HG02885 (cell line): ENCODE measurements at regions not wholly inside any gene's neighbourhood (a gene's known extent, or its start where the extent isn't known, plus 50 kb on each side); places are given as distances from the start of the nearest gene placed in this dataset.
"Not testable (repeated sequence)": the region's sequence is repeated elsewhere in the genome, so short reads cannot be mapped to it uniquely, and the experiment has no call there.

Experiments
- ATAC-seq: cut with Tn5 transposase; IDR thresholded peaks from one replicate; pipeline ENCODE4 v1.9.1; 2021; ENCODE audit warnings: mild to moderate bottlenecking; ENCODE audit not compliant: unreplicated experiment, poor library complexity

DNA sequence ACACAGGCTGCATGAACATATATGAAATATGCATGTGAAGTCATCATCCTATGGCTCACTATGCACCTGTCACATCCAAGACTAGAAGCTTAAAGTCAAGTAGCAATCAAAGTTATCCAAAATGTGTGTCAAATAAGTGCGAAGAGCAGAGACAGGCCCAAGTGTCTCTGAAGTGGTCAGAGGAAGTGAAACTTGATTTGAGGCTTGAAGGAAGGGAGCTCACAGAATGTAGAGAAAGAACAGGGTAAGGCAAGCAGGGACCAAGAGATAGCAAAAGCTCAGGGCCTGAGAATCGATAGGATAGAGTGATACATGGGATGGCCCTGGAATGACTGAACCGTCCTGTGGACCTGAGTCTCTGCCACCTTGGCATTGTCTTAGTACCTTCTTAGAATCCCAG lies 274.3 kb upstream of the TRPC7 start:
- no peak for ATAC-seq

DNA sequence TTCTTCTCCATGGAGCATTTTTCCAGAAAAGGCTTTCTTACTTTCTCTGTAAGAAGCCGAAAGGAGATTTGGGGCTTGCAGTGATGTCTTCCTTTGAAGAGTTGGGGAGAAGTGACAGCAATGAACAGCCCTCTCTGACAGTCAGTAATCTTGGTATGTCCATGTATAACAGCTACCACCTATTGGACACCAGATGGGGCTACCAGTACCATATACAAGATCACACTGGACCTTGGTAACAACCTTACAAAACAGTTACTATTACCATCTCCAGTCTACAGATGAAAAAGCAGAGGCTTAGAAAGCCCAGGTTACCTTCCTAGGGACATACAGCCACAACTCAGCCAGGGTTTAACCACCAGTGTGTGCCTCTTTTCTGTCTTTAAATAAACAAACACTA lies 272.7 kb upstream of the TRPC7 start:
- ATAC-seq, result no peak

DNA sequence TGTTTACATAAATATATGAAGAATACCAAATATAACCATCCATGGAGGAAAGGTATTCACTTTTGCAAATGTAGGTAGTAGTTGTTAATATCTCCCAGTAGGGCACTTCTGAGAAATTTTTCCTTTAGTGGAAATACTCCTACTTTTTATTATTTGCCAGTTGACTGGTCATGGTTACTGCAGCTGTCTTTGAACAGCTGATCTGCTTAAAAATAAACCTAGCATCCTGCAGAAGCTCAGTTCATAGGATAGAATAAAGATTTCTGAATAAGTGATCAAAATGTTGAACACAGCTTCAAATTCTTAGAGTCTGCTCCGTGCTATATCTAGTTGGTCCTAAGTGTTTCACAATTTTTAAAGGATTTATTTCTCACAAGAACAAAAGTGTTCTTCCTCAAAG lies 270.7 kb upstream of the TRPC7 start:
- ATAC-seq, result no peak

DNA sequence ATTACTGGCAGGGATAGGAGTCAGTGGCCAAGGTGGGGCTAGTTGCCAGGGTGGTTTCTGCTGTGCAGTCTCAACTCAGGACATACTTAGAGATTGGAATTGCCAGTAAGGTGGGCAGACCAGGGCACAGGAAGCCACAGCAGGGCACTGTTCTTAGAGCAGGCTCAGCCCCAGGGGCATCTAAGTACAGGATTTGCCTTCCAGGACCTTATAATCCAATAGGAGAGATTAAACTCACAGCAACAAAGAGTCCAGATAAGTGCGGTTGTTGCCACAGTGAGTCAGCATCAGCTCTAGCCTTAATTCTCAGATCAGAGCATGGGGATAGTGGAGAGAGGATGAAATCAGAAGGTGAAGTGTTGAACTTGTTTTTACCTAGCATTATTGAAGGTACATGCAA lies 265.8 kb upstream of the TRPC7 start:
- ATAC-seq, result no peak

DNA sequence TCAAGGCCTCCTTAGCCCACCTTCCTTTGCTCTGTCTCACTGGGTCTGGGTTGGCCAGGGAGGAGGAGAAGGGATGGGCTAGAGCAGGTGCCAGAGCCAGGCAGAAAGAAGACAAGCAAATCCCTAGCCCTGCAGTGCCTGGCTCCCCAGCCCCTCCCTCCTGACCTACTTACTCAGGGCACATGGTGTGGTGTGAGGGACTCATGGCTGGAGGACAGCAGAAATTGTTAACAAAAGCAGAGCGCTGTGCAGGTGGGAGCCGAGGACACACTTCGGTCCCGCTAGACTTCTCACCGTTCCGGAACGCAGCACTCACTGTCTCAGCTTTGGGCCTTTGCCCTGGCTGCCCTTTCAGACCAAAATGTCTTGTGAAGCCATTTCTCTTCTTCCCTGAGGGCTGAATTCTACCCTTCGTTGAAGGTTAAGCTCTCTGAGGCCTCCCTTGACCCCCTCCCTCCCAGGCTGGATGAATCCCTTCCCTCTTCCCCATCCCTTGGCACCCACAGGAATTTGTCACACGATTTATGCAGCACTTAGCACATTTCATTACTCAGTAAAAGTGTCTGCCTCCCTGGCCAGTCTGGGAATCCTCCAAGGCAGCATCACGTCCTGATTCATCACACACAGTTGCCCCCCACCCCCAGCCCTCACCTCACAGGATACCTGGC lies 263.9 kb upstream of the TRPC7 start:
- ATAC-seq, result no peak

DNA sequence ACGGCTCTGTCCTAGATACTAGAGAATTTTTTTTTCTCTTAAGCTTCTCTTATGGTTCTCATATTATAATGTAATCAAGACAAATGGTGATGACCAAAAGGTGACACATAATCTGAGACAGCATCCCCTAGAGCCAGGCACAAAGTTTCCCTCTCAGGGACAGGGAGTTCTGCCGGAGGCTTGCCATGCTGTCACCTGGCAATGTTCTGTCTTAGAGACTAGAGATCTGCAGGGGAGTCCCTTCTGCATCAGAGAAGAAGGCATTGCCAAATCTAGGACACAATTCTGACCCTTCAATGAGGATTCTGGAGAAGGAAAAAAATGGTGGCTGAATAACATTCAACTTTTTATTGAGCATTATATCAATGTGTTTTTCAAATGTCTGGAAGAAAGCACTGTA lies 261.2 kb upstream of the TRPC7 start:
- no peak for ATAC-seq

DNA sequence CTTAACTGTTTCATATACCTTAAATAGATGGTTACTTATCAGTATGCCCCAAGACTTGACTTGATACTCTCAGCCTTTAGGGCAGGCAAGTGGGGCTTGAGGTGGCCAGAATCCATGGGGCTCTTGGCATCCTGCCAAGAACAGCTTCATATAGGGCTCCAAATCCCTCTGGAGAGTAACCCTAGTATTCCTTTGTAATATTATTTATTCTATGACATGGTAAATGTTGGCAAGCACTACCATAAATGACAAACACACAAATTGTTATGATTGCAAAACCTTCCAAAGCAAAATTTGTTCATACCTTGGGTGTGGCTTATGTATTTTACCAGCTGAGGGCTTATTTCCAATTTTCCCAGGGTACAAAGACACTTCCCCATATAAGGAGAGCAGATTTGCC lies 257.4 kb upstream of the TRPC7 start:
- ATAC-seq, result no peak

DNA sequence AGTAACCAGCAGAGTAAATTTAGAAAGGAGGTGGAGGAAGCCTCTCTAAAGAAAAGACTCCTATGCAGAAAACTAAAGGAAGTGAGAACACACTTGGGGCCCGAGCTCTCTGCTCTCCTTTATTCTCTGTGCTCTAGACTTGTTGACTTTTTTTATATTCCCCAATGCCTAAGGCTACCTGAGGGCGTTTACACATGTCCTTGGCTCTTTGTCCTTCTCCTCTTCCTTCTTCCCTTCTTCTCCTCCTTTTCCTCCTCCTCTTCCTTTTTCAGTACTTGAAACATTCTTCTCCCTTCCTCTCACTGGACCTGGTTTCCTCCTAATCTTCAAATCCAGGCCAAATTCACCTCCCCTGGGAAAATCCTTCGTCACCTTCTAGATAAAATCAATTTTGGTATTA lies 256.4 kb upstream of the TRPC7 start:
- ATAC-seq, result no peak

DNA sequence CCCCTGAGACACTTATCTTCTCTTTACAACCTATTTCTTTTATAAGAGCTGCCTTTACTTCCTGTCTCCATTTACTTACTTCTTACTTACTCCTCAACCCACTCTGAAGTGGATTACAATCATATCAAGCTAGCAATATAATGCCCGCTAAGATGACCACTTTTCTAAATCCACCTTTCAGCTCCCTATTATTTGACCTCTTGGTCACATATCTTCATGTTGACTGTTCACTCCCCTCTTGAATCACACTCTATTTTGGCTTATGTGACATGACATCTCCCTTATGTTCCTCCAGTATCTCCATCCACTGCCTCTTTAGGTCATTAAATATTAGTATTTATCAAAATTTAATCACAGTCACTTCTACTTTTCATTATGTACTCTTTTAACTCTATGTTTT lies 255.3 kb upstream of the TRPC7 start:
- ATAC-seq, result no peak

DNA sequence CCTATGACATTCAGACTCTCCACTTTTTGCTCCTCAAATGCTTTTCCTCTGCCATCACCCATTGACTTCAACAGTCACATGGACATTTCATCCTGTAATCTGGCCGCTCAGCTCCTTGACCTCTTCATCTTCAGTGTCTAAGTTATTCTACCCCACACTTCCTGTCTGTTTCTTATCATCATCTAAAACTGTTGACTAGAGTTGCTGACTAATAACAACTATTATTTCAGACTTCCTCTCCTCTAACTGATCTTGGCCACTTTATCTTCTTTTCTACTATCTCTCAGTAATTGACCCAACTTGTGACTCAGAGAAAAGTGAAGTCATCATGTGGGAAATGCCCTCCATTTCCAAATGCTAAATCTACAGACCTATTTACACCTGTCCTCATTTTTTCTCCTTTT lies 254.7 kb upstream of the TRPC7 start:
- no peak for ATAC-seq

DNA sequence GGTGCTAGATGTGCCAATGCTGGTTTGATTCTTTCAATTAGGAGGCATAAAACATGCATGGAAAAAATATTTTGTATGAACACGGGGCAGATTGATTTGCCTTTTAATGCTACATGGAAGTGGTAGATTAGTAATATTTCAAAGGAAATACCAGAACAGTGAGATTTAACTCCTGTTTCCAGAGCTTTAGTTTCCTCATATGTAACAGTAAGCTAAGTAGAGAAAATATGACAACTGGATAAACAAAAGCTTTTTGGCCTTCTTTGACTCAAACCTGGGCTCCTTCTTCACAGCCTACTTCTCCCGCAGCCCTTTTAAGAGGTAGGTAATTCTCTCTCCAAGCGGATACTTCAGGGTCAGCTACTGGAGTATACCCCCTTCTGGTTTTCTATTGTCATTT lies 254.2 kb upstream of the TRPC7 start:
- ATAC-seq, result no peak

DNA sequence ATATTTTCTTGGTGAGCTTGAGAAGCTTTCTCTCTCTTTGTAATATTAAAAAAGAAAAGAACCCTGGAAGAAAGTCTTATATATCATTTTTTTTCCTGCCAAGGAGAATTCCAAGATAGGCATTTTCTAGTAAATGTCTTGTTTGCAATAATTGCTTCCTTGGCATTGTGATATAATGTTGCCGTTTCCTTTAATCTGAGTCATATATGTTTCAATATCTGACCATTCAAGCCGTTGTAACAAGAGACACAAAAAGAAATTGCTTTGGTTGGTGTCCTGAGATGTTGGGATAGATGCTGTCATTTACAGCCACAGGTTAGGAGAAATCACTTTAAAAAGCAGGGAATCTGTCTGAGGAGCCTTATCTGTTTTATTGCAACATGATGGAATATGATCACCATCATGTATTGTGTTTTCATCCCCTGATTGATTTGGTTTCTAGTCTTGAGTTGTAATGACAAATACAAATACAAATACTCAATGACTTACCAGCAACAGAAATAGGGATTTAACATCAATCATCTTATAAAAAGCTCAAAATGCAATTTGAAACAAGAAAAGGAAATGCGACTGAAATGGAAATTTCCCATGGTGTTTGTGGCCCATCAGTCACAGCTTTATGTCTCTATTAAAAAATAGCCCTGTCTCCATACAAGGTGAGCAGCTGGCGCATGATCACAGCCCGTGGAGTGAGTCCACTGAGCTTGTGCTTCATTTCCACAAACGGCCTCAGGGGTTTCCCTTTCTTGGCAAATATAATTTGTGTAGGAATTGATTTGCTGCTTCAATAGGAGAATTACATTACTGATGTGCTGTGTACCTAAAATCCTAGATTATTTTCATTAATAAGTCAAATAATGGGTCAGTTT lies 250.1 kb upstream of the TRPC7 start:
- ATAC-seq, result no peak

DNA sequence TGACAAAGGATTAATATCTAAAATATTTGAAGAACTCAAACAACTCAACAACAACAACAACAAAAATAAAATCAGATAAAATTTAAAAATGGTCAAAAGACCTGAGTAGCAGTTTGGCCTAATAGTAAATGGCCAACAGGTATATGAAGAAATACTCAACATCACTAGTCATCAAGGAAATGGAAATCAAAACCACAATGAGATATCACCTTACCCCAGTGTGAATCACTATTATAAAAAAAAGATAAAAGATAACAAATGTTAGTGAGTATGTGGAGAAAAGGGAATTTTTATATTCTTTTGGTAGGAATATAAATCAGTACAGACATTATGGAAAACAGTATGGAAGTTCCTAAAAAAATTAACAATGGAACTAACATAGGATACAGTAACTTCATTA lies 247.9 kb upstream of the TRPC7 start:
- ATAC-seq, result no peak

DNA sequence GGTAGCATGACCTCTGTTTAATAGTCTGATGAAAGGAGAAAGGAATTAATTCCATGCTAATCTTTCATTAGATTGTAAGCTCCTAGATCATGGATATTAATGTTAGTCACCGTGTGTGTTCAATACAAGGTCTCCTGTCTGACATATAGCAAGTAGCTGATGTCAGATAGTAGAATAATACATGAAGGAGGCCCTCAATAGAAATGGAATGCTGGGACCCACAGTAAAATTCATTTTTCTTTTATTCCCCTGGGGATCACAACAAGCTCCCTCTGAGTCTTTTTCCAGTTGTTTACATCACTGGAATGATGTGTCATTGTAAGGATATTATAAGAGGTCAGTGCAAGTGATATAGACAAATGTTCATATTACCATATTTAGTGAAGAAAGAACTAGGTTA lies 240.3 kb upstream of the TRPC7 start:
- no peak for ATAC-seq

DNA sequence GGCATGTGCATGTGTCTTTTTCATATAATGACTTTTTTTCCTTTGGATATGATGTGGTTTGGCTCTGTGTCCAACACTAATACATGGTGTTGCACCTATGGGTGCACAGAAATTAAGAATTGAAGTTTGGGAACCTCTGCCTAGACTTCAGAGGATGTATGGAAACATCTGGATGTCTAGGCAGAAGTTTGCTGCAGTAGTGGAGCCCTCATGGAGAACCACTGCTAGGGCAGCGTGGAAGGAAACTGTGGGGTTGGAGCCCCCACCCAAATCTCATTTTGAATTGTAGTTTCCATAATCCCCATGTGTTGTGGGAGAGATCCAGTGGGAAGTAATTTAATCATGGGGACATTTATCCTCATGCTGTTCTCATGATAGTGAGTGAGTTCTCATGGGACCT lies 235.0 kb upstream of the TRPC7 start:
- ATAC-seq, result no peak

DNA sequence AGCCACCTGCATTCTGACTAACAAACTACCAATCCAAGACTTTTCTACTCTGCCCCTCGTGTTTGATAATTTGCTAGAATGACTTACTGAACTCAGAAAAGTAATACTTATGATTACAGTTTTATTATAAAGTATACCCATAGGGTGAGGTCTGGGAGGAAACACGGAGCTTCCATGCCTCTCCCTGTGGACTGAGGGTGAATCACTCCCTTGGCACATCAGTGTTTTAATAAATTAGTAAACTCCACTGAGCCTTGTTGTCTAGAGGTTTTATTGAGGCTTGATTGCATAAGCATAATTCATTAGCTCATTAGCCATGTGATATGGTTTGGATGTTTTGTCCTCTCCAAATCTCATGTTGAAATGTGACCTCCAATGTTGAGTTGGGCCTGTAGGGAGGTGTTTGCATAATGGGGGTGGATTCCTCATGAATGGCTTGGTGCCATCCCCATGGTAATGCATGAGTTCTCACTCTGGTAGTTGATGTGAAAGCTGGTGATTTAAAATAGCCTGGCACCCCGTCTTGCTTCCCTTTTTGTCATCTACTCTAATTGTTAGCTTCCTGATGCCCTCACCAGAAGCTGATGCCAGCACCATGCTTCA lies 233.6 kb upstream of the TRPC7 start:
- ATAC-seq, result no peak

DNA sequence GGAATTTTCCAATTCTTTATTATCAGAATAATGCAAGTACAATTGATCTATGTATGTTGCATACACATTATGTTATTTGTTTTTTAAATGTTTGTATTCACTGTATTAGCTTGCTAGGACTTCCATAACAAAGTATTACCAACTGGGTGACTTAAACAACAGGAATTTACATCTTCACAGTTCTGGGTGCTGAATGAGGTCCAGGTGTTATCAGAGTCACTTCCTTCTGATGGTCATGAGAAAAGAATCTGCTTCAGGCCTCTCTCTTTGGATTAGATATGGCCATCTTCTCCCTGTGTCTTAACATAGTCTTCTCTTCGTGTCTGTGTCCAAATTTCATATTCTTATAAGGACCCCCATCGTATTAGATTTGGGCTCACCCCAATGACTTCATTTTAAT lies 229.1 kb upstream of the TRPC7 start:
- no peak for ATAC-seq

DNA sequence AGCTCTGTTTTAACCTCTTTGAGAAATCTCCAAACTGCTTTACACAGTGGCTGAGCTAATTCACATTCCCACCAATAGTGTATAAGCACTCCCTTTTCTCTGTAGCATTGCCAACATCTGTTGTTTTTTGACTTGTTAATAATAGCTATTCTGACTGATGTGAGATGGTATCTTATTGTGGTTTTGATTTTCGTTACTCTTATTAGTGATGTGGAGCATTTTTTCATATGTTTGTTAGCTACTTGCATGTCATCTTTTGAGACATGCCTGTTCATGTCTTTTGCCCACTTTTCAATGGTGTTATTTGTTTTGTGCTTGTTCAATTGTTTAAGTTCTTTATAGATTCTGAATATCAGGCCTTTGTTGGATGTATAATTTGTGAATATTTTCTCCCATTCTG lies 225.2 kb upstream of the TRPC7 start:
- no peak for ATAC-seq

DNA sequence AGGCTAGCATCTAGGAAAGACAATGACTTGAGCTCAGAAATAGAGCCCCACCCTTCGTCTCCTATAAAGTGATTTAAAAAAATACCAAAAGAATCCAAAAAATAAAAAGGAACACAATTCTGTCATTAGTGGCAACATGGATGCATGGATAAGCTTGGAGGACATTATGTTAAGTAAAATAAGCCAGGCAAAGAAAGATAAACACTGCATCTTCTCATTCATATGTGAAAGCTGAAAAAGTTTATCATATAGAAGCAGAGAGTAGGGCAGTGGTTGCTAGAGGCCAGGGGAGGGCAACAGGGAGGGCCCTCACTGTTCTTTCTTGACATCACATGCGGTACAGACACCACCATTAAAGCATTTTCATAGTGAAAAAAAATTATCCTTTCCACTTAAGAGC lies 220.9 kb upstream of the TRPC7 start:
- no peak for ATAC-seq

DNA sequence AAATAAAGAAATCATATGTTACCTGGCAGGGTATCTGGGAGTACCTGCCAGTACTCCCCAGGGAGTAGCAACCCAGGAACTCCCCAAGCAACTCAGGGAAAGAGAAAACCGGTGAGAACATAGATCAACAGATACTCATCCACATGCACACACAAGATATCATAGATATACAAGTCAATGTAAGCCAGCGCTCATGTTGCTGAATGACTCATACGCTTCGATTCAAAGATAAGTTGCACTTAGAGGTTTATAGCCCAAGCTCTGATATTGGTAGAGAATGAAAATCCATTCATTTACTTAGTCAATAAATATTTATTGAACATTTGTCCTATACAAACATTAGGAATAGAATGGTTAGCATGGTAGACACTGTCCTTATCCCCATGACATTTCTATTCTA lies 219.1 kb upstream of the TRPC7 start:
- no peak for ATAC-seq

DNA sequence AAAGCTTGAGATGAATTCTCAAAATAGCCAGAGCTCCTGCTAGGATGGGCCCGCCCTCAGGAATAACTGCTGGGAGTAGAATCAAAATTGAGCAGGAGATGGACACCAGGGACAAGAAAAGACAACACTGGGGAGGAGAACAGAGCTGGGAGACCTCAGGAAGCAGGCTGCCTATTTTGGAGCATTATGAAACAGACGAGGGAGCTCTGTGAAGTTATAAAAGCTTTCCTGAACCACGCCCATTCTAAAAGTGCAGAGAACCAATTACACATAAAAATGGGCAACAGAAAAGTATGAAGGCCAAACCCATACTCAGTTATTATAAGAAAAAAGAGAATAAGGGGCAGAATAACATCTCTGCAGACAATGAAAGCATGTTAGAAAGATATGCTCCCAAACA lies 213.9 kb upstream of the TRPC7 start:
- ATAC-seq, result no peak

DNA sequence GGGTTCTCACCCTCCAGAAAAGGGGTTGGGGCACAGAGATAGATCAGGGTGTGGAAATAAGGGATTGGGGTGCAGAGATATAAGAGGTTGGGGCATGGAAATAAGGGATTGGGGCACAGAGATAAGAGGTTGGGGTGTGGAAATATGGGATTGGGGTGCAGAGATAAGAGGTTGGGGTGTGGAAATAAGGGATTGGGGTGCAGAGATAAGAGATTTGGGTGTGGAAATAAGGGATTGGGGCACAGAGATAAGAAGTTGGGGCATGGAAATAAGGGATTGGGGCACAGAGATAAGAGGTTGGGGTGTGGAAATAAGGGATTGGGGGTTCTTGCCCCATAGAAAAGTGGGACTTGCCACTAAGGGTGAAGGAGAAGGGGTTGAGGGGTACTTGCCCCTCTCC lies 204.5 kb upstream of the TRPC7 start:
- ATAC-seq, result not testable (repeated sequence)
